K562 (cell line): ENCODE measurements at regions not wholly inside any gene's neighbourhood (a gene's known extent, or its start where the extent isn't known, plus 50 kb on each side); places are given as distances from the start of the nearest gene placed in this dataset.

Source experiments
- ATAC-seq: fragments of 200-7000 bp; cut with Tn5 transposase; 3 replicates; pipeline ENCODE4 v1.9.1; 2020; ENCODE audit warnings: moderate library complexity
- BruUV-seq: library from RNA; stranded (reverse); fragments of 400-500 nt; replicated peaks from 2 replicates; lab custom pipeline; 2021; lab: Mats Ljungman, UMichigan
- CTCF ChIA-PET: fragments of 300-600 bp; formaldehyde crosslinking; extraction: SDS; loops from one replicate; lab custom pipeline; 2021; ENCODE audit warnings: low intra/inter-chr PET ratio; lab: Yijun Ruan, JAX
- POLR2A ChIA-PET: fragments of 300-600, 350-650 bp; sonication (Branson Sonifier 250); formaldehyde crosslinking; extraction: SDS; loops from one replicate; lab custom pipeline; 2021; ENCODE audit warnings: antibody characterized with exemption, inconsistent platforms; lab: Yijun Ruan, JAX
- DNase-seq, 4 experiments: peaks; one replicate each; pipeline versions ENCODE4 v3.0.0 to v3.0.0-alpha.2; 2011 to 2018; ENCODE audit warnings: low spot score in 3 of 4, mixed read lengths in 3 of 4; ENCODE audit errors: extremely low read depth in 1 of 4
- FAIRE-seq: peaks from 2 replicates; lab custom pipeline; 2011; peaks lifted over from hg19 to GRCh38; lab: Jason Lieb, UNC
- H2AFZ ChIP-seq: 2 replicates; pipeline ENCODE4 v1.6.0; 2011; ENCODE audit warnings: low read depth, low read length, control low read depth, inconsistent platforms
- H3K27ac ChIP-seq: fragments of 200-600 bp; 3 replicates; pipeline ENCODE4 v1.8.0; 2011; ENCODE audit warnings: low read depth, mild to moderate bottlenecking, control low read depth, inconsistent platforms, low read length, moderate library complexity, mixed read lengths; ENCODE audit errors: extremely low read depth
- H3K27me3 ChIP-seq, 2 experiments: fragments of 300-600 bp in 1 of 2; 2 replicates in 1 of 2; 3 replicates in 1 of 2; pipeline versions ENCODE4 v1.6.0 to v1.8.0; 2011; ENCODE audit warnings: inconsistent platforms in 2 of 2, low read length in 2 of 2, mild to moderate bottlenecking in 1 of 2, mixed read lengths in 1 of 2, moderate library complexity in 1 of 2; ENCODE audit not compliant: control insufficient read depth in 2 of 2, insufficient read depth in 2 of 2
- H3K36me3 ChIP-seq: fragments of 300-600 bp; 3 replicates; pipeline ENCODE4 v1.8.0; 2011; ENCODE audit warnings: mild to moderate bottlenecking, low read length, inconsistent platforms; ENCODE audit not compliant: control insufficient read depth, insufficient read depth
- H3K4me1 ChIP-seq, 2 experiments: fragments of 200-600 bp in 1 of 2; replicated peaks in 1 of 2; 2 replicates in 1 of 2; 3 replicates in 1 of 2; pipeline versions ENCODE4 v1.5.1 to v1.8.0; 2011; ENCODE audit warnings: inconsistent platforms in 2 of 2, low read length in 2 of 2, mild to moderate bottlenecking in 1 of 2, mixed read lengths in 1 of 2, moderate library complexity in 1 of 2; ENCODE audit not compliant: control insufficient read depth in 2 of 2, insufficient read depth in 2 of 2
- H3K4me2 ChIP-seq: 2 replicates; pipeline ENCODE4 v1.6.1; 2011; ENCODE audit warnings: low read length, control low read depth, inconsistent platforms, mixed read lengths; ENCODE audit not compliant: insufficient read depth
- H3K4me3 ChIP-seq: fragments of 200-600 bp; sonication (generic), shearing (Covaris generic); 2 replicates; pipeline ENCODE4 v1.5.1; 2016; ENCODE audit warnings: control low read depth, inconsistent platforms
- H3K79me2 ChIP-seq: fragments of 200-600 bp; 3 replicates; pipeline ENCODE4 v1.8.0; 2011; ENCODE audit warnings: low read length, inconsistent platforms; ENCODE audit not compliant: control insufficient read depth, insufficient read depth
- H3K9ac ChIP-seq, 2 experiments: 2 replicates each; pipeline versions ENCODE4 v1.6.0 to v1.6.1; 2011; ENCODE audit warnings: low read depth in 2 of 2, low read length in 2 of 2, control low read depth in 1 of 2, inconsistent platforms in 1 of 2, mild to moderate bottlenecking in 1 of 2, mixed read lengths in 1 of 2; ENCODE audit not compliant: insufficient read depth in 1 of 2
- H3K9me1 ChIP-seq: one replicate; pipeline ENCODE4 v1.6.0; 2011; ENCODE audit warnings: inconsistent platforms, mild to moderate bottlenecking, low read length, moderate library complexity; ENCODE audit not compliant: control insufficient read depth, insufficient read depth
- H3K9me3 ChIP-seq: replicated peaks from 2 replicates; pipeline ENCODE4 v1.5.1; 2011; ENCODE audit warnings: low read depth, low read length, inconsistent platforms; ENCODE audit not compliant: control insufficient read depth, insufficient read depth
- H4K20me1 ChIP-seq: replicated peaks from 2 replicates; pipeline ENCODE4 v1.6.1; 2011; ENCODE audit warnings: low read length, inconsistent platforms, mixed read lengths; ENCODE audit not compliant: control insufficient read depth, insufficient read depth
- ARID2 ChIP-seq: fragments of 450-650 bp; IDR thresholded peaks from 2 replicates; pipeline ENCODE4 v1.6.1; 2017; ENCODE audit warnings: antibody characterized with exemption, mild to moderate bottlenecking
- BDP1 ChIP-seq: IDR thresholded peaks from 3 replicates; pipeline ENCODE4 v1.6.1; 2011; ENCODE audit not compliant: insufficient read length, insufficient read depth
- CBFB ChIP-seq: sonication (generic); formaldehyde crosslinking; IDR thresholded peaks from 2 replicates; pipeline ENCODE4 v1.4.0; 2020; ENCODE audit warnings: mild to moderate bottlenecking, missing genetic modification reagents
- ESRRA ChIP-seq: fragments of 450-650 bp; IDR thresholded peaks from 2 replicates; pipeline ENCODE4 v1.6.1; 2014; ENCODE audit warnings: low read depth, mild to moderate bottlenecking, moderate library complexity, borderline replicate concordance
- HDAC1 ChIP-seq, 2 experiments: fragments of 450-650 bp; IDR thresholded peaks; 2 replicates each; pipeline ENCODE4 v1.6.1; 2016 to 2017; ENCODE audit warnings: inconsistent platforms in 1 of 2, mild to moderate bottlenecking in 1 of 2, moderate library complexity in 1 of 2
- JUND ChIP-seq, 2 experiments: IDR thresholded peaks; 2 replicates in 1 of 2; 3 replicates in 1 of 2; pipeline ENCODE4 v1.6.1; 2011; ENCODE audit warnings: borderline replicate concordance in 2 of 2, low read depth in 2 of 2, low read length in 2 of 2, improper control_type of control experiment in 1 of 2, missing biosample characterization in 1 of 2, missing genetic modification characterization in 1 of 2, missing genetic modification reagents in 1 of 2
- MEF2D ChIP-seq: conservative IDR thresholded peaks from 2 replicates; pipeline ENCODE4 v1.6.1; 2016; ENCODE audit warnings: low read depth, missing genetic modification characterization, missing compliant biosample characterization
- NEUROD1 ChIP-seq: fragments of 150-350 bp; IDR thresholded peaks from 2 replicates; pipeline ENCODE4 v1.6.1; 2014; ENCODE audit warnings: borderline replicate concordance, low read length, low read depth; ENCODE audit not compliant: partially characterized antibody
- NFIX ChIP-seq: fragments of 250-450 bp; sonication (Bioruptor Pico); IDR thresholded peaks from 2 replicates; pipeline ENCODE4 v1.4.0; 2020; ENCODE audit warnings: low read depth, mild to moderate bottlenecking, moderate library complexity
- RFX5 ChIP-seq: IDR thresholded peaks from 2 replicates; pipeline ENCODE4 v1.6.1; 2011; ENCODE audit warnings: low read depth, mild to moderate bottlenecking, improper control_type of control experiment, low read length
- TAF1 ChIP-seq: IDR thresholded peaks from 2 replicates; pipeline ENCODE4 v1.6.1; 2011; ENCODE audit warnings: mild to moderate bottlenecking, low read length, moderate library complexity; ENCODE audit not compliant: insufficient read depth, control insufficient read depth, severe bottlenecking; ENCODE audit errors: extremely low read depth
- ZBTB11 ChIP-seq, 3 experiments: fragments of 200-800 bp in 1 of 3; fragments of 250-450 bp in 1 of 3; fragments of 450-650 bp in 1 of 3; sonication (Bioruptor Pico) in 1 of 3; sonication (Bioruptor generic) in 1 of 3; formaldehyde crosslinking in 1 of 3; IDR thresholded peaks; 2 replicates each; pipeline versions ENCODE4 v1.6.1 to v1.8.0; 2016 to 2022; ENCODE audit warnings: mild to moderate bottlenecking in 2 of 3, missing genetic modification characterization in 2 of 3, missing compliant biosample characterization in 1 of 3, moderate library complexity in 1 of 3
- ZKSCAN3 ChIP-seq: fragments of 250-450 bp; sonication (Bioruptor Pico); IDR thresholded peaks from 2 replicates; pipeline ENCODE4 v1.4.0; 2020
- ZNF224 ChIP-seq: sonication (generic); formaldehyde crosslinking; IDR thresholded peaks from 2 replicates; pipeline ENCODE4 v1.8.0; 2022; ENCODE audit warnings: mild to moderate bottlenecking, missing genetic modification reagents
- ZNF24 ChIP-seq: fragments of 450-650 bp; IDR thresholded peaks from 2 replicates; pipeline ENCODE4 v1.6.1; 2016
- ZNF444 ChIP-seq: fragments of 250-450 bp; sonication (Bioruptor Pico); IDR thresholded peaks from 2 replicates; pipeline ENCODE4 v1.4.0; 2020; ENCODE audit warnings: mild to moderate bottlenecking, moderate library complexity
- WGBS: fragments of 100-300 bp; shearing (Covaris generic); methylation state at CpG from one replicate; pipeline ENCODE4 v1.1.6; 2016; ENCODE audit warnings: low coverage, mixed read lengths; ENCODE audit not compliant: insufficient coverage; ENCODE audit errors: missing lambda C conversion rate; 5-methylcytosine and 5-hydroxymethylcytosine counted together
- in situ Hi-C: fragments of 300-500 bp; cut with MboI; formaldehyde crosslinking; loops from 4 replicates; pipeline ENCODE4 v1.15.0; 2018; ENCODE audit warnings: inconsistent platforms, mixed read lengths
- intact Hi-C: fragments of 100-400 bp; cut with micrococcal nuclease; formaldehyde crosslinking; loops from 2 replicates; pipeline ENCODE4 v1.14.2; 2022

- no peak overlapping the region for H2AFZ ChIP-seq
Measured at GRCh38 chr4:162350331-162350730, 186.5 kb upstream of the FSTL5 start.

More at GRCh38 chr4:162350331-162350730, 186.5 kb upstream of the FSTL5 start:
- in situ Hi-C loops, result no loop called here
- ATAC-seq, result no peak
- TF ChIP-seq ZBTB11 (CRISPR knock-in tag; IDR thresholded peaks at IDR 0.05) (no peak), CBFB (CRISPR knock-in tag) (no peak), ZNF224 (CRISPR knock-in tag) (no peak), NEUROD1 (no peak), ZKSCAN3 (CRISPR knock-in tag) (no peak), RFX5 (no peak), HDAC1 (IDR thresholded peaks at IDR 0.05) (no peak), TAF1 (no peak), JUND (IDR thresholded peaks at IDR 0.05; ENCODE audit: borderline replicate concordance, low read depth, low read length) (no peak), JUND (tag; IDR thresholded peaks at IDR 0.05; ENCODE audit: borderline replicate concordance, low read depth, low read length) (no peak), NFIX (CRISPR knock-in tag) (no peak), MEF2D (tag) (no peak), ZNF444 (CRISPR knock-in tag) (no peak), ARID2 (no peak), BDP1 (no peak), ZNF24 (no peak), ESRRA (no peak)
- no peaks in the 10 kb centered on the region for H4K20me1 ChIP-seq
- H3K9me1 ChIP-seq, result no peaks in the 10 kb centered on the region
- no peaks in the 10 kb centered on the region for H3K9me3 ChIP-seq
- CTCF ChIA-PET, result interaction anchor here (0.6 kb wide), 1 partner anchor 55 kb away, joined by 3 read pairs; no protein-coding TSS in a partner anchor
- WGBS, result 6% methylated on average over 2 of the region's 2 CpGs
- no peak overlapping the region for H3K4me3 ChIP-seq
- no peaks in the 10 kb centered on the region for H3K4me1 ChIP-seq
- H3K9ac ChIP-seq, result no peak overlapping the region
- no peak for DNase-seq
- no peak overlapping the region for H3K27ac ChIP-seq
- H3K36me3 ChIP-seq, result no peaks in the 10 kb centered on the region
- POLR2A ChIA-PET, result no interaction called here
- intact Hi-C loops, result no loop called here
- BruUV-seq, result no TSS peak
- FAIRE-seq, result no peak
- no peaks in the 10 kb centered on the region for H3K79me2 ChIP-seq
- no peaks in the 10 kb centered on the region for H3K27me3 ChIP-seq
- H3K4me2 ChIP-seq, result no peak overlapping the region
